Breast epithelium (tissue), 4 donors: ENCODE measurements at regions not wholly inside any gene's neighbourhood (a gene's known extent, or its start where the extent isn't known, plus 50 kb on each side); places are given as distances from the start of the nearest gene placed in this dataset.

Experiments used
- DNase-seq, 2 donors: peaks; one replicate each; pipeline ENCODE4 v3.0.0-alpha.2; 2019; ENCODE audit warnings: low spot score in 2 of 2
- H3K27ac ChIP-seq, 2 donors: fragments of 200-600 bp; sonication (generic) in 1 of 2; one replicate each; pipeline ENCODE4 v1.5.1; 2016 to 2019; ENCODE audit warnings: mild to moderate bottlenecking in 1 of 2
- H3K27me3 ChIP-seq, 2 donors: fragments of 200-600 bp; sonication (generic) in 1 of 2; one replicate each; pipeline versions ENCODE4 v1.5.1 to v1.6.0; 2017 to 2019; ENCODE audit warnings: control low read depth in 1 of 2, mild to moderate bottlenecking in 1 of 2
- H3K36me3 ChIP-seq: fragments of 200-600 bp; one replicate; pipeline ENCODE4 v1.5.1; 2019
- H3K4me1 ChIP-seq, 2 donors: fragments of 200-600 bp; sonication (generic); one replicate each; pipeline ENCODE4 v1.5.1; 2016 to 2019; ENCODE audit warnings: control low read depth in 1 of 2
- H3K4me3 ChIP-seq, 3 donors: fragments of 200-600 bp; sonication (generic); 1 replicate in 2 of 3; 2 replicates in 1 of 3; pipeline ENCODE4 v1.5.1; 2016 to 2019; ENCODE audit warnings: mild to moderate bottlenecking in 3 of 3, moderate library complexity in 2 of 3
- H3K9me3 ChIP-seq, 2 donors: fragments of 200-600 bp; sonication (generic) in 1 of 2; one replicate each; pipeline ENCODE4 v1.5.1; 2016 to 2019; ENCODE audit warnings: control low read depth in 1 of 2
- CTCF ChIP-seq, 3 donors: fragments of 450-650 bp; IDR thresholded peaks; one replicate each; pipeline ENCODE4 v1.5.1; 2016 to 2017; ENCODE audit warnings: antibody characterized with exemption in 3 of 3, mild to moderate bottlenecking in 3 of 3, moderate library complexity in 3 of 3
- POLR2A ChIP-seq: fragments of 450-650 bp; IDR thresholded peaks from one replicate; pipeline ENCODE4 v1.6.1; 2016; ENCODE audit warnings: antibody characterized with exemption, mild to moderate bottlenecking, moderate library complexity
- POLR2AphosphoS5 ChIP-seq, 3 donors: sonication (generic); formaldehyde crosslinking; IDR thresholded peaks; one replicate each; pipeline ENCODE4 v1.6.1; 2017; ENCODE audit warnings: antibody characterized with exemption in 3 of 3
- intact Hi-C: fragments of 100-400 bp; cut with DNase I; formaldehyde crosslinking; loops from one replicate; pipeline ENCODE4 v1.15.1; 2023; ENCODE audit warnings: low total_unique reads

GRCh38 chr7:20267482-20267881, 50.3 kb upstream of the MACC1 start:
- intact Hi-C loops: no loop called here

GRCh38 chr7:20268824-20269223, 51.6 kb upstream of the MACC1 start:
- Histone ChIP-seq H3K4me3 (no peak overlapping the region), H3K27ac (no peak overlapping the region), H3K36me3 (no peaks in the 10 kb centered on the region), H3K4me1 (no peaks in the 10 kb centered on the region), H3K27me3 (no peaks in the 10 kb centered on the region), H3K9me3 (no peaks in the 10 kb centered on the region)
- intact Hi-C loops: no loop called here
- TF ChIP-seq POLR2A (no peak), CTCF (IDR thresholded peaks at IDR 0.05) (no peak), POLR2AphosphoS5 (IDR thresholded peaks at IDR 0.05) (no peak)
- no peak for DNase-seq

More at GRCh38 chr7:20267482-20267881, 50.3 kb upstream of the MACC1 start:
- Histone ChIP-seq H3K27me3 (no peaks in the 10 kb centered on the region), H3K4me3 (no peak overlapping the region), H3K36me3 (no peaks in the 10 kb centered on the region), H3K9me3 (no peaks in the 10 kb centered on the region), H3K27ac (no peak overlapping the region), H3K4me1 (no peaks in the 10 kb centered on the region)
- TF ChIP-seq POLR2AphosphoS5 (IDR thresholded peaks at IDR 0.05): no peak
- TF ChIP-seq POLR2A: no peak
- TF ChIP-seq CTCF (IDR thresholded peaks at IDR 0.05): no peak
- no peak for DNase-seq

GRCh38 chr7:20269726-20270125, 52.5 kb upstream of the MACC1 start:
- TF ChIP-seq POLR2AphosphoS5 (IDR thresholded peaks at IDR 0.05): no peak
- TF ChIP-seq POLR2A: no peak
- no peak for TF ChIP-seq CTCF (IDR thresholded peaks at IDR 0.05)
- Histone ChIP-seq H3K27me3 (no peaks in the 10 kb centered on the region), H3K4me3 (no peak overlapping the region), H3K36me3 (no peaks in the 10 kb centered on the region), H3K4me1 (no peaks in the 10 kb centered on the region), H3K27ac (no peak overlapping the region), H3K9me3 (no peaks in the 10 kb centered on the region)
- intact Hi-C loops: no loop called here
- DNase-seq: no peak

- H3K4me1 ChIP-seq: no peaks in the 10 kb centered on the region
- no peaks in the 10 kb centered on the region for H3K9me3 ChIP-seq
- DNase-seq: no peak
- TF ChIP-seq CTCF (IDR thresholded peaks at IDR 0.05) (no peak), POLR2AphosphoS5 (IDR thresholded peaks at IDR 0.05) (no peak), POLR2A (no peak)
- H3K4me3 ChIP-seq: no peak overlapping the region
- intact Hi-C loops: no loop called here
- H3K27ac ChIP-seq: no peak overlapping the region
- no peaks in the 10 kb centered on the region for H3K36me3 ChIP-seq
- H3K27me3 ChIP-seq: no peaks in the 10 kb centered on the region
Observed at GRCh38 chr7:20270371-20270770, 53.2 kb upstream of the MACC1 start.

GRCh38 chr7:20270867-20271266, 53.7 kb upstream of the MACC1 start:
- no peak overlapping the region for H3K4me3 ChIP-seq
- H3K27me3 ChIP-seq: no peaks in the 10 kb centered on the region
- intact Hi-C loops: no loop called here

More at GRCh38 chr7:20270867-20271266, 53.7 kb upstream of the MACC1 start:
- H3K36me3 ChIP-seq: no peaks in the 10 kb centered on the region
- TF ChIP-seq POLR2AphosphoS5 (IDR thresholded peaks at IDR 0.05): no peak
- no peak for TF ChIP-seq POLR2A
- no peak for TF ChIP-seq CTCF (IDR thresholded peaks at IDR 0.05)
- H3K4me1 ChIP-seq: no peaks in the 10 kb centered on the region
- no peaks in the 10 kb centered on the region for H3K9me3 ChIP-seq
- no peak overlapping the region for H3K27ac ChIP-seq
- DNase-seq: no peak
